VCaP (cell line): ENCODE measurements at regions not wholly inside any gene's neighbourhood (a gene's known extent, or its start where the extent isn't known, plus 50 kb on each side); places are given as distances from the start of the nearest gene placed in this dataset.

ENCODE experiments used
- H3K27ac ChIP-seq: fragments of 450-650 bp; 2 replicates; pipeline ENCODE4 v1.5.1; 2017
- CTCF ChIP-seq: fragments of 450-650 bp; conservative IDR thresholded peaks from 2 replicates; pipeline ENCODE4 v1.5.1; 2017; ENCODE audit warnings: mild to moderate bottlenecking, moderate library complexity

- H3K27ac ChIP-seq: no peak overlapping the region
- no peak for TF ChIP-seq CTCF
Measured at GRCh38 chr1:60596791-60597750, 485.3 kb upstream of the NFIA start.

GRCh38 chr1:60591583-60591982, 490.8 kb upstream of the NFIA start:
- H3K27ac ChIP-seq: no peak overlapping the region
- no peak for TF ChIP-seq CTCF

- TF ChIP-seq CTCF: no peak
- no peak overlapping the region for H3K27ac ChIP-seq
Measured at GRCh38 chr1:60589916-60590315, 492.4 kb upstream of the NFIA start.

GRCh38 chr1:60589046-60589748, 493.2 kb upstream of the NFIA start:
- H3K27ac ChIP-seq: no peak overlapping the region
- no peak for TF ChIP-seq CTCF

GRCh38 chr1:60584371-60584770, 498.0 kb upstream of the NFIA start:
- H3K27ac ChIP-seq: no peak overlapping the region
- no peak for TF ChIP-seq CTCF

- H3K27ac ChIP-seq: peak overlapping the region; percentile 52
- no peak for TF ChIP-seq CTCF
Measured at GRCh38 chr1:60583696-60584095, 498.7 kb upstream of the NFIA start.

- peak overlapping the region; percentile 52 for H3K27ac ChIP-seq
- TF ChIP-seq CTCF: no peak
Measured at GRCh38 chr1:60581455-60582220, 500.7 kb upstream of the NFIA start.
